C4-2B (cell line): ENCODE measurements at regions not wholly inside any gene's neighbourhood (a gene's known extent, or its start where the extent isn't known, plus 50 kb on each side); places are given as distances from the start of the nearest gene placed in this dataset.

Experiments used
- ZFX ChIP-seq: fragments of 450-650 bp; IDR thresholded peaks from 2 replicates; pipeline ENCODE4 v1.6.1; 2017
- TF ChIP-seq, protein P1 (sequence below): fragments of 450-650 bp; conservative IDR thresholded peaks from 2 replicates; pipeline ENCODE4 v1.5.1; 2017; ENCODE audit warnings: mild to moderate bottlenecking

DNA sequence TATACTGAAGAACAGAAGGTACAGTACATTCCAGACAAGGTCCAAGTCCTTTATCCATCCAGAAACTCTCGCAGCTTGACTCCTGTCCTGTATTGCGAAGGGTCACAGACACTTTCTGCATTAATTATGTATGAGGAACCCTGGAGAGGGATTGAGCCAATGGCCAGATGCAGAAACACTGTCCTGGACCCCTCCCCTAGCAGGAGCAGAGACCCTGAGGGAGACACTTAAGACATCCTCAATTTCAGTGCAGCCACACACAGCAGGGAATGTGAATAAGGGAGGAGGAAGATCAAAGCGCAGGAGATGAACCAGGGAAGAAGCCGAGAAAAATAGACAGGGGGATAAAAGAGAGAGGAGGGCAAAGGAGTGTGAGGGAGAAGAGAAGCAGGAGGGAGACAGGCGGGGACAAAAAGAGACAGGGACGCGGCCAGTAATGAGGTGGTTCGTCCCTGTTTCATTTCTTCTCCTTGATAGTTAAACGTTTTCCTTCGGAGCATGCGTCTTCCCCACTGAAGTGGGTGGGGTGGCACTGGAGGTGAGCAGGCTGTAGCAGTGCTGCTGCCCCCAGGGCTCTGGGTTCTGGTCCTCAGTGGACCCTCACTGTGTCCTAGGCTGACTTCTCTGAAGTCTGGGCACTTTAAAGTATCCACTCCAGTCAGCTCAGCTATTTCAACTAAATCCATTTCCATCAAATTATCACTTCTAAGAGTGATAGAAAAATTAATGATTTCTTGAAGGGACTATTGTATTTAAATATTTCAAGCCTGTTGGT, 356.4 kb upstream of the NOCT start:
- TF ChIP-seq, protein P1, sequence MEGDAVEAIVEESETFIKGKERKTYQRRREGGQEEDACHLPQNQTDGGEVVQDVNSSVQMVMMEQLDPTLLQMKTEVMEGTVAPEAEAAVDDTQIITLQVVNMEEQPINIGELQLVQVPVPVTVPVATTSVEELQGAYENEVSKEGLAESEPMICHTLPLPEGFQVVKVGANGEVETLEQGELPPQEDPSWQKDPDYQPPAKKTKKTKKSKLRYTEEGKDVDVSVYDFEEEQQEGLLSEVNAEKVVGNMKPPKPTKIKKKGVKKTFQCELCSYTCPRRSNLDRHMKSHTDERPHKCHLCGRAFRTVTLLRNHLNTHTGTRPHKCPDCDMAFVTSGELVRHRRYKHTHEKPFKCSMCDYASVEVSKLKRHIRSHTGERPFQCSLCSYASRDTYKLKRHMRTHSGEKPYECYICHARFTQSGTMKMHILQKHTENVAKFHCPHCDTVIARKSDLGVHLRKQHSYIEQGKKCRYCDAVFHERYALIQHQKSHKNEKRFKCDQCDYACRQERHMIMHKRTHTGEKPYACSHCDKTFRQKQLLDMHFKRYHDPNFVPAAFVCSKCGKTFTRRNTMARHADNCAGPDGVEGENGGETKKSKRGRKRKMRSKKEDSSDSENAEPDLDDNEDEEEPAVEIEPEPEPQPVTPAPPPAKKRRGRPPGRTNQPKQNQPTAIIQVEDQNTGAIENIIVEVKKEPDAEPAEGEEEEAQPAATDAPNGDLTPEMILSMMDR, result no peak
- no peak for TF ChIP-seq ZFX
